Mucosa of gallbladder (tissue), 1 donor: ENCODE measurements at regions not wholly inside any gene's neighbourhood (a gene's known extent, or its start where the extent isn't known, plus 50 kb on each side); places are given as distances from the start of the nearest gene placed in this dataset.

Source experiments
- DNase-seq: peaks from one replicate; pipeline ENCODE4 v3.0.0-alpha.2; 2020; ENCODE audit warnings: low spot score
- donor health status: DM: no; HTN: no; CAD: no.

GRCh38 chr11:31903225-31904074 is 92.3 kb upstream of the PAX6 start:
- no peak for DNase-seq

- DNase-seq: no peak
Observed at GRCh38 chr11:31902706-31903105, 91.6 kb upstream of the PAX6 start.

GRCh38 chr11:31895926-31896325 is 84.8 kb upstream of the PAX6 start:
- DNase-seq: no peak

- DNase-seq: no peak
Observed at GRCh38 chr11:31887180-31887579, 76.1 kb upstream of the PAX6 start.

- DNase-seq: no peak
Observed at GRCh38 chr11:31884080-31884479, 73.0 kb upstream of the PAX6 start.

GRCh38 chr11:31883435-31883834 is 72.3 kb upstream of the PAX6 start:
- no peak for DNase-seq

GRCh38 chr11:31882951-31883392 is 71.8 kb upstream of the PAX6 start:
- DNase-seq: no peak

- no peak for DNase-seq
Observed at GRCh38 chr11:31881825-31882224, 70.7 kb upstream of the PAX6 start.

GRCh38 chr11:31879681-31880080 is 68.6 kb upstream of the PAX6 start:
- no peak for DNase-seq

- no peak for DNase-seq
Observed at GRCh38 chr11:31877863-31878262, 66.7 kb upstream of the PAX6 start.

GRCh38 chr11:31877083-31877482 is 66.0 kb upstream of the PAX6 start:
- DNase-seq: no peak

GRCh38 chr11:31875866-31876560 is 64.9 kb upstream of the PAX6 start:
- no peak for DNase-seq

GRCh38 chr11:31874631-31875191 is 63.6 kb upstream of the PAX6 start:
- no peak for DNase-seq

- no peak for DNase-seq
Observed at GRCh38 chr11:31873124-31873523, 62.0 kb upstream of the PAX6 start.

GRCh38 chr11:31872076-31872443 is 60.9 kb upstream of the PAX6 start:
- DNase-seq: no peak

GRCh38 chr11:31871310-31872075 is 60.4 kb upstream of the PAX6 start:
- DNase-seq: no peak

- peak; percentile 42 for DNase-seq
Observed at GRCh38 chr11:31870609-31871309, 59.6 kb upstream of the PAX6 start.

- no peak for DNase-seq
Observed at GRCh38 chr11:31869986-31870385, 58.9 kb upstream of the PAX6 start.

GRCh38 chr11:31865606-31866300 is 54.6 kb upstream of the PAX6 start:
- no peak for DNase-seq

- no peak for DNase-seq
Observed at GRCh38 chr11:31863170-31863832, 52.2 kb upstream of the PAX6 start.
